Sigmoid colon (tissue), 6 donors: ENCODE measurements at regions not wholly inside any gene's neighbourhood (a gene's known extent, or its start where the extent isn't known, plus 50 kb on each side); places are given as distances from the start of the nearest gene placed in this dataset.

ENCODE experiments used
- DNase-seq: peaks from one replicate; pipeline ENCODE4 v3.0.0-alpha.2; 2019
- H3K27ac ChIP-seq, 4 donors: fragments of 200-600 bp; sonication (generic); one replicate each; pipeline ENCODE4 v1.5.1; 2016 to 2019; ENCODE audit warnings: mild to moderate bottlenecking in 1 of 4
- H3K27me3 ChIP-seq, 3 donors: fragments of 200-600 bp; sonication (generic); one replicate each; pipeline ENCODE4 v1.5.1; 2019; ENCODE audit warnings: mild to moderate bottlenecking in 1 of 3
- H3K36me3 ChIP-seq, 4 donors: fragments of 200-600 bp; sonication (generic); one replicate each; pipeline ENCODE4 v1.5.1; 2016 to 2019
- H3K4me1 ChIP-seq, 4 donors: fragments of 200-600 bp; sonication (generic); one replicate each; pipeline ENCODE4 v1.5.1; 2017 to 2019
- H3K4me3 ChIP-seq, 4 donors: fragments of 200-600 bp; sonication (generic); one replicate each; pipeline ENCODE4 v1.5.1; 2017 to 2019; ENCODE audit warnings: mild to moderate bottlenecking in 2 of 4, moderate library complexity in 1 of 4
- H3K9me3 ChIP-seq, 4 donors: fragments of 200-600 bp in 3 of 4; sonication (generic) in 3 of 4; one replicate each; pipeline versions ENCODE4 v1.5.1 to v1.6.1; 2013 to 2019
- CTCF ChIP-seq, 4 experiments: fragments of 450-650 bp in 3 of 4; fragments of 200-600 bp in 1 of 4; IDR thresholded peaks; one replicate each; pipeline ENCODE4 v1.5.1; 2016 to 2019; ENCODE audit warnings: antibody characterized with exemption in 4 of 4, mild to moderate bottlenecking in 3 of 4, moderate library complexity in 2 of 4
- EP300 ChIP-seq, 4 donors: sonication (generic); formaldehyde crosslinking; IDR thresholded peaks; one replicate each; pipeline ENCODE4 v1.6.1; 2017; ENCODE audit warnings: antibody characterized with exemption in 4 of 4
- POLR2A ChIP-seq, 2 donors: fragments of 450-650 bp; IDR thresholded peaks; one replicate each; pipeline ENCODE4 v1.6.1; 2016; ENCODE audit warnings: antibody characterized with exemption in 2 of 2, mild to moderate bottlenecking in 2 of 2, moderate library complexity in 2 of 2
- POLR2AphosphoS5 ChIP-seq, 4 donors: sonication (generic); formaldehyde crosslinking; IDR thresholded peaks; one replicate each; pipeline ENCODE4 v1.6.1; 2017; ENCODE audit warnings: antibody characterized with exemption in 4 of 4
- WGBS, 2 donors: extraction: QIAGEN DNeasy Blood & Tissue Kit; methylation state at CpG; one replicate each; pipeline ENCODE4 v1.1.7; 2013; 5-methylcytosine and 5-hydroxymethylcytosine counted together
- intact Hi-C: fragments of 100-400 bp; cut with DNase I; formaldehyde crosslinking; loops from one replicate; pipeline ENCODE4 v1.15.1; 2023
- donor health status: healthy with polysubstance abuse.
- donor health status: healthy.

GRCh38 chr6:168130697-168131371 is 51.8 kb upstream of the FRMD1 start:
- Histone ChIP-seq H3K27ac (no peak overlapping the region), H3K27me3 (no peaks in the 10 kb centered on the region), H3K4me3 (no peak overlapping the region), H3K36me3 (no peaks in the 10 kb centered on the region), H3K9me3 (no peaks in the 10 kb centered on the region), H3K4me1 (peaks cover 0 to 11% (median 8%) of the 10 kb centered on the region in 4 donors)
- DNase-seq, result peak; percentile 45
- no peak for TF ChIP-seq CTCF (IDR thresholded peaks at IDR 0.05)
- TF ChIP-seq POLR2AphosphoS5 (IDR thresholded peaks at IDR 0.05), result no peak
- TF ChIP-seq POLR2A (IDR thresholded peaks at IDR 0.05), result no peak
- no peak for TF ChIP-seq EP300 (IDR thresholded peaks at IDR 0.05)
- 54 to 78% methylated on average over 14 of the region's 14 CpGs for WGBS, 2 donors
- intact Hi-C loops, result no loop called here

GRCh38 chr6:168130168-168130696 is 51.2 kb upstream of the FRMD1 start:
- Histone ChIP-seq H3K27me3 (no peaks in the 10 kb centered on the region), H3K9me3 (no peaks in the 10 kb centered on the region), H3K27ac (no peak overlapping the region), H3K4me1 (peaks cover 0 to 11% (median 8%) of the 10 kb centered on the region in 4 donors), H3K36me3 (no peaks in the 10 kb centered on the region), H3K4me3 (no peak overlapping the region)
- peak; percentile 55 for DNase-seq
- TF ChIP-seq POLR2A (IDR thresholded peaks at IDR 0.05) (no peak), POLR2AphosphoS5 (IDR thresholded peaks at IDR 0.05) (no peak), CTCF (IDR thresholded peaks at IDR 0.05) (no peak), EP300 (IDR thresholded peaks at IDR 0.05) (no peak)
- intact Hi-C loops, result no loop called here
- WGBS, 2 donors, result 90 to 91% methylated on average over 18 of the region's 18 CpGs

- Histone ChIP-seq H3K27me3 (no peaks in the 10 kb centered on the region), H3K36me3 (no peaks in the 10 kb centered on the region), H3K4me3 (no peak overlapping the region), H3K9me3 (no peaks in the 10 kb centered on the region), H3K4me1 (peaks cover 0 to 11% (median 8%) of the 10 kb centered on the region in 4 donors), H3K27ac (no peak overlapping the region)
- intact Hi-C loops, result no loop called here
- DNase-seq, result peak; percentile 61
- TF ChIP-seq POLR2AphosphoS5 (IDR thresholded peaks at IDR 0.05) (no peak), POLR2A (IDR thresholded peaks at IDR 0.05) (no peak), EP300 (IDR thresholded peaks at IDR 0.05) (no peak), CTCF (IDR thresholded peaks at IDR 0.05) (no peak)
- 92 to 93% methylated on average over 40 of the region's 40 CpGs for WGBS, 2 donors
These were observed 50.5 kb upstream of the FRMD1 start for GRCh38 chr6:168129292-168130167.

GRCh38 chr6:168128631-168129291 is 49.7 kb upstream of the FRMD1 start:
- Histone ChIP-seq H3K4me1 (peaks cover 0 to 11% (median 8%) of the 10 kb centered on the region in 4 donors), H3K27ac (no peak overlapping the region), H3K9me3 (no peaks in the 10 kb centered on the region), H3K27me3 (no peaks in the 10 kb centered on the region), H3K4me3 (no peak overlapping the region), H3K36me3 (no peaks in the 10 kb centered on the region)
- DNase-seq, result peak; percentile 28
- intact Hi-C loops, result no loop called here
- 93 to 94% methylated on average over 27 of the region's 27 CpGs for WGBS, 2 donors
- no peak for TF ChIP-seq POLR2AphosphoS5 (IDR thresholded peaks at IDR 0.05)
- TF ChIP-seq POLR2A (IDR thresholded peaks at IDR 0.05), result no peak
- TF ChIP-seq CTCF (IDR thresholded peaks at IDR 0.05), result no peak
